ENCODE measurements at regions not wholly inside any gene's neighbourhood (a gene's known extent, or its start where the extent isn't known, plus 50 kb on each side); places are given as distances from the start of the nearest gene placed in this dataset.

- TF ChIP-seq MYC (CRISPR knock-in tag; IDR thresholded peaks at IDR 0.05; ENCODE audit: borderline replicate concordance) (no peak), FOXO4 (CRISPR knock-in tag; conservative IDR thresholded peaks at IDR 0.05) (no peak), ZNF10 (CRISPR knock-in tag; IDR thresholded peaks at IDR 0.05; ENCODE audit: borderline replicate concordance, low read depth) (no peak), CHD4 (IDR thresholded peaks at IDR 0.05; ENCODE audit: borderline replicate concordance, low read length) (no peak), TGIF2 (CRISPR knock-in tag; IDR thresholded peaks at IDR 0.05) (no peak), GMEB1 (CRISPR knock-in tag; IDR thresholded peaks at IDR 0.05; ENCODE audit: borderline replicate concordance) (no peak), HIVEP1 (CRISPR knock-in tag; IDR thresholded peaks at IDR 0.05) (no peak), MAX (IDR thresholded peaks at IDR 0.05) (no peak), NR2C2 (CRISPR knock-in tag; IDR thresholded peaks at IDR 0.05; ENCODE audit: borderline replicate concordance) (no peak), NBN (conservative IDR thresholded peaks at IDR 0.05) (no peak), KLF15 (CRISPR knock-in tag; IDR thresholded peaks at IDR 0.05; ENCODE audit: borderline replicate concordance) (no peak)
- TF ChIP-seq, protein P1, sequence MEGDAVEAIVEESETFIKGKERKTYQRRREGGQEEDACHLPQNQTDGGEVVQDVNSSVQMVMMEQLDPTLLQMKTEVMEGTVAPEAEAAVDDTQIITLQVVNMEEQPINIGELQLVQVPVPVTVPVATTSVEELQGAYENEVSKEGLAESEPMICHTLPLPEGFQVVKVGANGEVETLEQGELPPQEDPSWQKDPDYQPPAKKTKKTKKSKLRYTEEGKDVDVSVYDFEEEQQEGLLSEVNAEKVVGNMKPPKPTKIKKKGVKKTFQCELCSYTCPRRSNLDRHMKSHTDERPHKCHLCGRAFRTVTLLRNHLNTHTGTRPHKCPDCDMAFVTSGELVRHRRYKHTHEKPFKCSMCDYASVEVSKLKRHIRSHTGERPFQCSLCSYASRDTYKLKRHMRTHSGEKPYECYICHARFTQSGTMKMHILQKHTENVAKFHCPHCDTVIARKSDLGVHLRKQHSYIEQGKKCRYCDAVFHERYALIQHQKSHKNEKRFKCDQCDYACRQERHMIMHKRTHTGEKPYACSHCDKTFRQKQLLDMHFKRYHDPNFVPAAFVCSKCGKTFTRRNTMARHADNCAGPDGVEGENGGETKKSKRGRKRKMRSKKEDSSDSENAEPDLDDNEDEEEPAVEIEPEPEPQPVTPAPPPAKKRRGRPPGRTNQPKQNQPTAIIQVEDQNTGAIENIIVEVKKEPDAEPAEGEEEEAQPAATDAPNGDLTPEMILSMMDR (CRISPR knock-in tag; IDR thresholded peaks at IDR 0.05), result no peak
- TF ChIP-seq, protein P2, sequence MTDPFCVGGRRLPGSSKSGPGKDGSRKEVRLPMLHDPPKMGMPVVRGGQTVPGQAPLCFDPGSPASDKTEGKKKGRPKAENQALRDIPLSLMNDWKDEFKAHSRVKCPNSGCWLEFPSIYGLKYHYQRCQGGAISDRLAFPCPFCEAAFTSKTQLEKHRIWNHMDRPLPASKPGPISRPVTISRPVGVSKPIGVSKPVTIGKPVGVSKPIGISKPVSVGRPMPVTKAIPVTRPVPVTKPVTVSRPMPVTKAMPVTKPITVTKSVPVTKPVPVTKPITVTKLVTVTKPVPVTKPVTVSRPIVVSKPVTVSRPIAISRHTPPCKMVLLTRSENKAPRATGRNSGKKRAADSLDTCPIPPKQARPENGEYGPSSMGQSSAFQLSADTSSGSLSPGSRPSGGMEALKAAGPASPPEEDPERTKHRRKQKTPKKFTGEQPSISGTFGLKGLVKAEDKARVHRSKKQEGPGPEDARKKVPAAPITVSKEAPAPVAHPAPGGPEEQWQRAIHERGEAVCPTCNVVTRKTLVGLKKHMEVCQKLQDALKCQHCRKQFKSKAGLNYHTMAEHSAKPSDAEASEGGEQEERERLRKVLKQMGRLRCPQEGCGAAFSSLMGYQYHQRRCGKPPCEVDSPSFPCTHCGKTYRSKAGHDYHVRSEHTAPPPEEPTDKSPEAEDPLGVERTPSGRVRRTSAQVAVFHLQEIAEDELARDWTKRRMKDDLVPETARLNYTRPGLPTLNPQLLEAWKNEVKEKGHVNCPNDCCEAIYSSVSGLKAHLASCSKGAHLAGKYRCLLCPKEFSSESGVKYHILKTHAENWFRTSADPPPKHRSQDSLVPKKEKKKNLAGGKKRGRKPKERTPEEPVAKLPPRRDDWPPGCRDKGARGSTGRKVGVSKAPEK (CRISPR knock-in tag; IDR thresholded peaks at IDR 0.05; ENCODE audit: borderline replicate concordance), result no peak
- TF ChIP-seq, protein P3, sequence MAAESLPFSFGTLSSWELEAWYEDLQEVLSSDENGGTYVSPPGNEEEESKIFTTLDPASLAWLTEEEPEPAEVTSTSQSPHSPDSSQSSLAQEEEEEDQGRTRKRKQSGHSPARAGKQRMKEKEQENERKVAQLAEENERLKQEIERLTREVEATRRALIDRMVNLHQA (CRISPR knock-in tag; IDR thresholded peaks at IDR 0.05), result no peak
Observed at GRCh38 chr10:131700032-131700431, 200.8 kb upstream of the PPP2R2D start.
